K562 (cell line): ENCODE measurements at regions not wholly inside any gene's neighbourhood (a gene's known extent, or its start where the extent isn't known, plus 50 kb on each side); places are given as distances from the start of the nearest gene placed in this dataset.
A peak's percentile ranks its signal among the peaks of the same experiment; 100 is the strongest.

ENCODE experiments used
- ATAC-seq: fragments of 200-7000 bp; cut with Tn5 transposase; 3 replicates; pipeline ENCODE4 v1.9.1; 2020; ENCODE audit warnings: moderate library complexity
- BruUV-seq: library from RNA; stranded (reverse); fragments of 400-500 nt; replicated peaks from 2 replicates; lab custom pipeline; 2021; lab: Mats Ljungman, UMichigan
- CTCF ChIA-PET: fragments of 300-600 bp; formaldehyde crosslinking; extraction: SDS; loops from one replicate; lab custom pipeline; 2021; ENCODE audit warnings: low intra/inter-chr PET ratio; lab: Yijun Ruan, JAX
- POLR2A ChIA-PET: fragments of 300-600, 350-650 bp; sonication (Branson Sonifier 250); formaldehyde crosslinking; extraction: SDS; loops from one replicate; lab custom pipeline; 2021; ENCODE audit warnings: antibody characterized with exemption, inconsistent platforms; lab: Yijun Ruan, JAX
- DNase-seq, 4 experiments: peaks; one replicate each; pipeline versions ENCODE4 v3.0.0 to v3.0.0-alpha.2; 2011 to 2018; ENCODE audit warnings: low spot score in 3 of 4, mixed read lengths in 3 of 4; ENCODE audit errors: extremely low read depth in 1 of 4
- FAIRE-seq: peaks from 2 replicates; lab custom pipeline; 2011; peaks lifted over from hg19 to GRCh38; lab: Jason Lieb, UNC
- H2AFZ ChIP-seq: 2 replicates; pipeline ENCODE4 v1.6.0; 2011; ENCODE audit warnings: low read depth, low read length, control low read depth, inconsistent platforms
- H3K27ac ChIP-seq: fragments of 200-600 bp; 3 replicates; pipeline ENCODE4 v1.8.0; 2011; ENCODE audit warnings: low read depth, mild to moderate bottlenecking, control low read depth, inconsistent platforms, low read length, moderate library complexity, mixed read lengths; ENCODE audit errors: extremely low read depth
- H3K27me3 ChIP-seq, 2 experiments: fragments of 300-600 bp in 1 of 2; 2 replicates in 1 of 2; 3 replicates in 1 of 2; pipeline versions ENCODE4 v1.6.0 to v1.8.0; 2011; ENCODE audit warnings: inconsistent platforms in 2 of 2, low read length in 2 of 2, mild to moderate bottlenecking in 1 of 2, mixed read lengths in 1 of 2, moderate library complexity in 1 of 2; ENCODE audit not compliant: control insufficient read depth in 2 of 2, insufficient read depth in 2 of 2
- H3K36me3 ChIP-seq: fragments of 300-600 bp; 3 replicates; pipeline ENCODE4 v1.8.0; 2011; ENCODE audit warnings: mild to moderate bottlenecking, low read length, inconsistent platforms; ENCODE audit not compliant: control insufficient read depth, insufficient read depth
- H3K4me1 ChIP-seq, 2 experiments: fragments of 200-600 bp in 1 of 2; replicated peaks in 1 of 2; 2 replicates in 1 of 2; 3 replicates in 1 of 2; pipeline versions ENCODE4 v1.5.1 to v1.8.0; 2011; ENCODE audit warnings: inconsistent platforms in 2 of 2, low read length in 2 of 2, mild to moderate bottlenecking in 1 of 2, mixed read lengths in 1 of 2, moderate library complexity in 1 of 2; ENCODE audit not compliant: control insufficient read depth in 2 of 2, insufficient read depth in 2 of 2
- H3K4me2 ChIP-seq: 2 replicates; pipeline ENCODE4 v1.6.1; 2011; ENCODE audit warnings: low read length, control low read depth, inconsistent platforms, mixed read lengths; ENCODE audit not compliant: insufficient read depth
- H3K4me3 ChIP-seq: fragments of 200-600 bp; sonication (generic), shearing (Covaris generic); 2 replicates; pipeline ENCODE4 v1.5.1; 2016; ENCODE audit warnings: control low read depth, inconsistent platforms
- H3K79me2 ChIP-seq: fragments of 200-600 bp; 3 replicates; pipeline ENCODE4 v1.8.0; 2011; ENCODE audit warnings: low read length, inconsistent platforms; ENCODE audit not compliant: control insufficient read depth, insufficient read depth
- H3K9ac ChIP-seq, 2 experiments: 2 replicates each; pipeline versions ENCODE4 v1.6.0 to v1.6.1; 2011; ENCODE audit warnings: low read depth in 2 of 2, low read length in 2 of 2, control low read depth in 1 of 2, inconsistent platforms in 1 of 2, mild to moderate bottlenecking in 1 of 2, mixed read lengths in 1 of 2; ENCODE audit not compliant: insufficient read depth in 1 of 2
- H3K9me1 ChIP-seq: one replicate; pipeline ENCODE4 v1.6.0; 2011; ENCODE audit warnings: inconsistent platforms, mild to moderate bottlenecking, low read length, moderate library complexity; ENCODE audit not compliant: control insufficient read depth, insufficient read depth
- H3K9me3 ChIP-seq: replicated peaks from 2 replicates; pipeline ENCODE4 v1.5.1; 2011; ENCODE audit warnings: low read depth, low read length, inconsistent platforms; ENCODE audit not compliant: control insufficient read depth, insufficient read depth
- H4K20me1 ChIP-seq: replicated peaks from 2 replicates; pipeline ENCODE4 v1.6.1; 2011; ENCODE audit warnings: low read length, inconsistent platforms, mixed read lengths; ENCODE audit not compliant: control insufficient read depth, insufficient read depth
- CC2D1A ChIP-seq: fragments of 450-650 bp; IDR thresholded peaks from 2 replicates; pipeline ENCODE4 v1.6.1; 2017; ENCODE audit warnings: mild to moderate bottlenecking
- GABPB1 ChIP-seq: sonication (generic); formaldehyde crosslinking; IDR thresholded peaks from 2 replicates; pipeline ENCODE4 v1.8.0; 2022; ENCODE audit warnings: mild to moderate bottlenecking, missing genetic modification reagents
- NFE2 ChIP-seq: IDR thresholded peaks from 2 replicates; pipeline ENCODE4 v1.6.1; 2014; ENCODE audit warnings: antibody characterized with exemption, low read depth
- SMC3 ChIP-seq: conservative IDR thresholded peaks from 2 replicates; pipeline ENCODE4 v1.6.1; 2011; ENCODE audit warnings: low read depth, low read length, improper control_type of control experiment; ENCODE audit not compliant: insufficient read depth
- TAF15 ChIP-seq: fragments of 200-400 bp; formaldehyde crosslinking; IDR thresholded peaks from 2 replicates; pipeline ENCODE4 v1.6.1; 2017; ENCODE audit warnings: mild to moderate bottlenecking, low read depth, low read length, moderate library complexity
- ZKSCAN3 ChIP-seq: fragments of 250-450 bp; sonication (Bioruptor Pico); IDR thresholded peaks from 2 replicates; pipeline ENCODE4 v1.4.0; 2020
- ZNF197 ChIP-seq: fragments of 200-800 bp; sonication (Bioruptor generic); IDR thresholded peaks from 2 replicates; pipeline ENCODE4 v1.6.1; 2016; ENCODE audit warnings: low read depth, missing genetic modification characterization, missing compliant biosample characterization
- ZNF79 ChIP-seq: fragments of 250-450 bp; sonication (Bioruptor Pico); IDR thresholded peaks from 2 replicates; pipeline ENCODE4 v1.4.0; 2020; ENCODE audit warnings: low read depth, mild to moderate bottlenecking, moderate library complexity
- WGBS: fragments of 100-300 bp; shearing (Covaris generic); methylation state at CpG from one replicate; pipeline ENCODE4 v1.1.6; 2016; ENCODE audit warnings: low coverage, mixed read lengths; ENCODE audit not compliant: insufficient coverage; ENCODE audit errors: missing lambda C conversion rate; 5-methylcytosine and 5-hydroxymethylcytosine counted together
- in situ Hi-C: fragments of 300-500 bp; cut with MboI; formaldehyde crosslinking; loops from 4 replicates; pipeline ENCODE4 v1.15.0; 2018; ENCODE audit warnings: inconsistent platforms, mixed read lengths
- intact Hi-C: fragments of 100-400 bp; cut with micrococcal nuclease; formaldehyde crosslinking; loops from 2 replicates; pipeline ENCODE4 v1.14.2; 2022
- TF ChIP-seq, protein P1 (sequence below), 3 experiments: IDR thresholded peaks in 2 of 3; conservative IDR thresholded peaks in 1 of 3; 2 replicates each; pipeline ENCODE4 v1.5.1; 2011 to 2012; ENCODE audit warnings: low read length in 3 of 3, mild to moderate bottlenecking in 3 of 3, control low read depth in 2 of 3, improper control_type of control experiment in 1 of 3, inconsistent platforms in 1 of 3, low read depth in 1 of 3, mixed read lengths in 1 of 3, moderate library complexity in 1 of 3; ENCODE audit not compliant: insufficient read depth in 2 of 3
- TF ChIP-seq, protein P2 (sequence below), 2 experiments: fragments of 450-650 bp in 1 of 2; sonication (generic) in 1 of 2; formaldehyde crosslinking in 1 of 2; IDR thresholded peaks; 2 replicates each; pipeline versions ENCODE4 v1.7.1 to v1.9.0; 2016 to 2022; ENCODE audit warnings: inconsistent platforms in 1 of 2, mild to moderate bottlenecking in 1 of 2, missing genetic modification reagents in 1 of 2

DNA sequence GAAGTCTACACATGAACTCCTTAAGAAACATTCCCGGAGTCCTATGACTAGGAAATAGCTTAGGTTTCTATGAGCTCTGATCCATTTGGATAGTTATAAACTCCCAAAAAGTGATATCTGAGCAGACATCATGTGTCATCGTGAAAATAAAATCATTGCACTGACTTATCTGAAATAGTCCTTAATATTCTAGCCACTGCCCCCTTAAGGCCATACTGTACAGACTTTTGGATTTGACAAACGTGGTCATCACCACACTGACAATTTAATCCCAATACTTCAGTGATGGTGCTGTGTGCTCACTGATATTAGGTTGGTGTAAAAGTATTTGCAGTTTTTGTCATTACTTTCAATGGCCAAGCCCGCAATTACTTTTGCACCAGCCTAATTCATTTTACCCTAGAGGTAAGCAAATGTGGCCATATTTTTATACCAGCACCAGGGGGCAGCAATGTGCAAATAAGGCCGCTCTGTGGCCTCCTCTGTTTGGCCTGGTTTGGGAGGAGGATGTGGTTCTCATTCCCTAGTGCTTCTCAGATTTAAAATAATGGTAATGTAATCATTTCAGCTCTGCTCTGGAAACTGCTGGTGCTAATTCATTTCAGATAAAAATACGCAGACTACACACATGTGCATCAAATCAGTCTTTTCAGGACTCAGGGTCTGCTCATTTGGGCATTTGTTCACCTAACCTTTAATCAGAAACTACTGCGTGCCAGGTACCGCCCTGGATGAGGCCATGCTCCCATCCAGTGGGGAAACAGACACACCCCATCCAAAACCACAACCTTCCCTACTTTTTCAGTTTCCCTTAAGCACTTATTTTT lies 196.4 kb upstream of the C1QTNF7 start:
- POLR2A ChIA-PET, result no interaction called here
- peak; percentile 98 for ATAC-seq
- in situ Hi-C loops, result loop anchor here (10.0 kb wide), 2 partner anchors 163 to 223 kb away; no protein-coding TSS in a partner anchor
- TF ChIP-seq SMC3 (peak; percentile 54; the same call in 1 of the 2 replicates), ZNF197 (CRISPR knock-in tag) (no peak), CC2D1A (no peak), NFE2 (no peak), GABPB1 (no peak), ZNF79 (CRISPR knock-in tag) (no peak), ZKSCAN3 (CRISPR knock-in tag) (no peak), TAF15 (no peak)
- TF ChIP-seq, protein P1, sequence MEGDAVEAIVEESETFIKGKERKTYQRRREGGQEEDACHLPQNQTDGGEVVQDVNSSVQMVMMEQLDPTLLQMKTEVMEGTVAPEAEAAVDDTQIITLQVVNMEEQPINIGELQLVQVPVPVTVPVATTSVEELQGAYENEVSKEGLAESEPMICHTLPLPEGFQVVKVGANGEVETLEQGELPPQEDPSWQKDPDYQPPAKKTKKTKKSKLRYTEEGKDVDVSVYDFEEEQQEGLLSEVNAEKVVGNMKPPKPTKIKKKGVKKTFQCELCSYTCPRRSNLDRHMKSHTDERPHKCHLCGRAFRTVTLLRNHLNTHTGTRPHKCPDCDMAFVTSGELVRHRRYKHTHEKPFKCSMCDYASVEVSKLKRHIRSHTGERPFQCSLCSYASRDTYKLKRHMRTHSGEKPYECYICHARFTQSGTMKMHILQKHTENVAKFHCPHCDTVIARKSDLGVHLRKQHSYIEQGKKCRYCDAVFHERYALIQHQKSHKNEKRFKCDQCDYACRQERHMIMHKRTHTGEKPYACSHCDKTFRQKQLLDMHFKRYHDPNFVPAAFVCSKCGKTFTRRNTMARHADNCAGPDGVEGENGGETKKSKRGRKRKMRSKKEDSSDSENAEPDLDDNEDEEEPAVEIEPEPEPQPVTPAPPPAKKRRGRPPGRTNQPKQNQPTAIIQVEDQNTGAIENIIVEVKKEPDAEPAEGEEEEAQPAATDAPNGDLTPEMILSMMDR (IDR thresholded peaks at IDR 0.05 in 2 of 3, conservative IDR thresholded peaks at IDR 0.05 in 1 of 3; ENCODE audit: insufficient read depth in 2 of 3, low read depth in 1 of 3, low read length in 3 of 3), result peak; percentile 64 to 86 (median 83)
- TF ChIP-seq, protein P2, sequence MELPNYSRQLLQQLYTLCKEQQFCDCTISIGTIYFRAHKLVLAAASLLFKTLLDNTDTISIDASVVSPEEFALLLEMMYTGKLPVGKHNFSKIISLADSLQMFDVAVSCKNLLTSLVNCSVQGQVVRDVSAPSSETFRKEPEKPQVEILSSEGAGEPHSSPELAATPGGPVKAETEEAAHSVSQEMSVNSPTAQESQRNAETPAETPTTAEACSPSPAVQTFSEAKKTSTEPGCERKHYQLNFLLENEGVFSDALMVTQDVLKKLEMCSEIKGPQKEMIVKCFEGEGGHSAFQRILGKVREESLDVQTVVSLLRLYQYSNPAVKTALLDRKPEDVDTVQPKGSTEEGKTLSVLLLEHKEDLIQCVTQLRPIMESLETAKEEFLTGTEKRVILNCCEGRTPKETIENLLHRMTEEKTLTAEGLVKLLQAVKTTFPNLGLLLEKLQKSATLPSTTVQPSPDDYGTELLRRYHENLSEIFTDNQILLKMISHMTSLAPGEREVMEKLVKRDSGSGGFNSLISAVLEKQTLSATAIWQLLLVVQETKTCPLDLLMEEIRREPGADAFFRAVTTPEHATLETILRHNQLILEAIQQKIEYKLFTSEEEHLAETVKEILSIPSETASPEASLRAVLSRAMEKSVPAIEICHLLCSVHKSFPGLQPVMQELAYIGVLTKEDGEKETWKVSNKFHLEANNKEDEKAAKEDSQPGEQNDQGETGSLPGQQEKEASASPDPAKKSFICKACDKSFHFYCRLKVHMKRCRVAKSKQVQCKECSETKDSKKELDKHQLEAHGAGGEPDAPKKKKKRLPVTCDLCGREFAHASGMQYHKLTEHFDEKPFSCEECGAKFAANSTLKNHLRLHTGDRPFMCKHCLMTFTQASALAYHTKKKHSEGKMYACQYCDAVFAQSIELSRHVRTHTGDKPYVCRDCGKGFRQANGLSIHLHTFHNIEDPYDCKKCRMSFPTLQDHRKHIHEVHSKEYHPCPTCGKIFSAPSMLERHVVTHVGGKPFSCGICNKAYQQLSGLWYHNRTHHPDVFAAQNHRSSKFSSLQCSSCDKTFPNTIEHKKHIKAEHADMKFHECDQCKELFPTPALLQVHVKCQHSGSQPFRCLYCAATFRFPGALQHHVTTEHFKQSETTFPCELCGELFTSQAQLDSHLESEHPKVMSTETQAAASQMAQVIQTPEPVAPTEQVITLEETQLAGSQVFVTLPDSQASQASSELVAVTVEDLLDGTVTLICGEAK (IDR thresholded peaks at IDR 0.05), result peak; percentile 82
- TF ChIP-seq, protein P2 (CRISPR knock-in tag; IDR thresholded peaks at IDR 0.05), result no peak

More for the DNA sequence above, 196.4 kb upstream of the C1QTNF7 start:
- H3K9ac ChIP-seq, result no peak overlapping the region
- no peak overlapping the region for H3K27ac ChIP-seq
- peak; percentile 93 for FAIRE-seq
- H3K4me1 ChIP-seq, result no peaks in the 10 kb centered on the region
- no peaks in the 10 kb centered on the region for H3K79me2 ChIP-seq
- CTCF ChIA-PET, result interaction anchor here (0.9 kb wide), 1 partner anchor 226 kb away, joined by 3 read pairs; no protein-coding TSS in a partner anchor
- no peak overlapping the region for H3K4me3 ChIP-seq
- peaks cover 0 to 7% of the 10 kb centered on the region in 2 experiments; a peak in 1 of 5 replicates for H3K27me3 ChIP-seq
- H2AFZ ChIP-seq, result no peak overlapping the region
- H3K9me3 ChIP-seq, result no peaks in the 10 kb centered on the region
- no peak overlapping the region for H3K4me2 ChIP-seq
- DNase-seq, result peak; percentile 53 to 80 (median 60)
- intact Hi-C loops, result loop anchor here (10.0 kb wide), 1 partner anchor 423 kb away; the partner anchor contains the start of gene FBXL5
- no peaks in the 10 kb centered on the region for H3K36me3 ChIP-seq
- 6% methylated on average over 8 of the region's 8 CpGs for WGBS
- H4K20me1 ChIP-seq, result no peaks in the 10 kb centered on the region
- BruUV-seq, result no TSS peak
- no peaks in the 10 kb centered on the region for H3K9me1 ChIP-seq
